Liver (tissue), 8 donors: ENCODE measurements at regions not wholly inside any gene's neighbourhood (a gene's known extent, or its start where the extent isn't known, plus 50 kb on each side); places are given as distances from the start of the nearest gene placed in this dataset.

Source experiments
- DNase-seq: peaks from one replicate; pipeline ENCODE4 v3.0.0-alpha.2; 2017; ENCODE audit warnings: low spot score
- H3K27ac ChIP-seq, 2 donors: one replicate each; pipeline ENCODE4 v1.7.0; 2013; ENCODE audit warnings: inconsistent platforms in 2 of 2, low read length in 2 of 2, control low read depth in 1 of 2, low read depth in 1 of 2, mild to moderate bottlenecking in 1 of 2
- H3K27me3 ChIP-seq, 4 donors: one replicate each; pipeline versions ENCODE4 v1.6.1 to v1.7.0; 2013; ENCODE audit warnings: low read length in 3 of 4, inconsistent platforms in 1 of 4, mild to moderate bottlenecking in 1 of 4, moderate library complexity in 1 of 4; ENCODE audit not compliant: control insufficient read depth in 4 of 4, insufficient read depth in 4 of 4
- H3K36me3 ChIP-seq, 4 donors: one replicate each; pipeline versions ENCODE4 v1.6.1 to v1.7.0; 2013; ENCODE audit warnings: low read length in 3 of 4, mild to moderate bottlenecking in 3 of 4, low read depth in 1 of 4, moderate library complexity in 1 of 4; ENCODE audit not compliant: control insufficient read depth in 4 of 4, insufficient read depth in 3 of 4
- H3K4me1 ChIP-seq, 4 donors: one replicate each; pipeline versions ENCODE4 v1.6.1 to v1.7.0; 2013; ENCODE audit warnings: low read length in 3 of 4, mild to moderate bottlenecking in 3 of 4, moderate library complexity in 1 of 4; ENCODE audit not compliant: control insufficient read depth in 4 of 4, insufficient read depth in 4 of 4
- H3K4me3 ChIP-seq, 3 donors: one replicate each; pipeline versions ENCODE4 v1.6.1 to v1.7.0; 2013; ENCODE audit warnings: low read length in 3 of 3, control low read depth in 1 of 3, low read depth in 1 of 3, mild to moderate bottlenecking in 1 of 3
- H3K9ac ChIP-seq, 2 donors: one replicate each; pipeline ENCODE4 v1.7.0; 2013; ENCODE audit warnings: low read length in 2 of 2, mild to moderate bottlenecking in 2 of 2, moderate library complexity in 2 of 2, control low read depth in 1 of 2, low read depth in 1 of 2
- H3K9me3 ChIP-seq, 4 donors: one replicate each; pipeline versions ENCODE4 v1.6.1 to v1.7.0; 2013; ENCODE audit warnings: low read length in 3 of 4; ENCODE audit not compliant: control insufficient read depth in 4 of 4
- EGR1 ChIP-seq, 2 donors: IDR thresholded peaks; 2 replicates each; pipeline ENCODE4 v1.6.1; 2016 to 2018; ENCODE audit warnings: antibody characterized with exemption in 2 of 2, low read depth in 2 of 2
- FOXA1 ChIP-seq: IDR thresholded peaks from 2 replicates; pipeline ENCODE4 v1.6.1; 2016; ENCODE audit warnings: antibody characterized with exemption
- FOXA2 ChIP-seq: IDR thresholded peaks from 2 replicates; pipeline ENCODE4 v1.6.1; 2016; ENCODE audit warnings: antibody characterized with exemption
- GABPA ChIP-seq, 2 donors: IDR thresholded peaks in 1 of 2; conservative IDR thresholded peaks in 1 of 2; 2 replicates each; pipeline ENCODE4 v1.6.1; 2016; ENCODE audit warnings: antibody characterized with exemption in 2 of 2, mild to moderate bottlenecking in 1 of 2, moderate library complexity in 1 of 2
- HNF4A ChIP-seq, 2 donors: conservative IDR thresholded peaks; 2 replicates each; pipeline ENCODE4 v1.6.1; 2016; ENCODE audit warnings: antibody characterized with exemption in 2 of 2, mild to moderate bottlenecking in 2 of 2
- HNF4G ChIP-seq: IDR thresholded peaks from 2 replicates; pipeline ENCODE4 v1.6.1; 2016; ENCODE audit warnings: antibody characterized with exemption
- JUND ChIP-seq, 2 donors: IDR thresholded peaks; 2 replicates each; pipeline ENCODE4 v1.6.1; 2016; ENCODE audit warnings: antibody characterized with exemption in 2 of 2
- NR2F2 ChIP-seq: IDR thresholded peaks from 2 replicates; pipeline ENCODE4 v1.6.1; 2016; ENCODE audit warnings: antibody characterized with exemption
- RAD21 ChIP-seq, 2 donors: IDR thresholded peaks; 2 replicates each; pipeline ENCODE4 v1.6.1; 2016; ENCODE audit warnings: antibody characterized with exemption in 2 of 2, mild to moderate bottlenecking in 2 of 2
- RXRA ChIP-seq, 2 donors: IDR thresholded peaks; 2 replicates each; pipeline ENCODE4 v1.6.1; 2017 to 2018; ENCODE audit warnings: antibody characterized with exemption in 2 of 2, mild to moderate bottlenecking in 1 of 2
- SP1 ChIP-seq: IDR thresholded peaks from 2 replicates; pipeline ENCODE4 v1.6.1; 2018; ENCODE audit warnings: antibody characterized with exemption, mild to moderate bottlenecking
- TAF1 ChIP-seq: conservative IDR thresholded peaks from 2 replicates; pipeline ENCODE4 v1.6.1; 2016; ENCODE audit warnings: antibody characterized with exemption, mild to moderate bottlenecking
- YY1 ChIP-seq: IDR thresholded peaks from 2 replicates; pipeline ENCODE4 v1.6.1; 2016; ENCODE audit warnings: antibody characterized with exemption, mild to moderate bottlenecking
- WGBS: extraction: QIAGEN DNeasy Blood & Tissue Kit; methylation state at CpG from one replicate; pipeline ENCODE4 v1.1.7; 2013; 5-methylcytosine and 5-hydroxymethylcytosine counted together
- TF ChIP-seq, protein P1 (sequence below): IDR thresholded peaks from 2 replicates; pipeline ENCODE4 v1.6.1; 2016; ENCODE audit warnings: antibody characterized with exemption
- TF ChIP-seq, protein P2 (sequence below): IDR thresholded peaks from 2 replicates; pipeline ENCODE4 v1.6.1; 2016; ENCODE audit warnings: antibody characterized with exemption
- TF ChIP-seq, protein P3 (sequence below): IDR thresholded peaks from 2 replicates; pipeline ENCODE4 v1.6.1; 2016; ENCODE audit warnings: antibody characterized with exemption
- TF ChIP-seq, protein P4 (sequence below): IDR thresholded peaks from 2 replicates; pipeline ENCODE4 v1.6.1; 2016; ENCODE audit warnings: antibody characterized with exemption, mild to moderate bottlenecking
- TF ChIP-seq, protein P5 (sequence below): fragments of 150-350 bp; IDR thresholded peaks from 2 replicates; pipeline ENCODE4 v1.5.1; 2017; ENCODE audit warnings: improper control_type of control experiment, low read depth, low read length; ENCODE audit not compliant: missing input control
- donor health status: healthy.
- donor health status: healthy.
- donor health status: healthy.
- donor health status: healthy.
- donor health status: healthy.

DNA sequence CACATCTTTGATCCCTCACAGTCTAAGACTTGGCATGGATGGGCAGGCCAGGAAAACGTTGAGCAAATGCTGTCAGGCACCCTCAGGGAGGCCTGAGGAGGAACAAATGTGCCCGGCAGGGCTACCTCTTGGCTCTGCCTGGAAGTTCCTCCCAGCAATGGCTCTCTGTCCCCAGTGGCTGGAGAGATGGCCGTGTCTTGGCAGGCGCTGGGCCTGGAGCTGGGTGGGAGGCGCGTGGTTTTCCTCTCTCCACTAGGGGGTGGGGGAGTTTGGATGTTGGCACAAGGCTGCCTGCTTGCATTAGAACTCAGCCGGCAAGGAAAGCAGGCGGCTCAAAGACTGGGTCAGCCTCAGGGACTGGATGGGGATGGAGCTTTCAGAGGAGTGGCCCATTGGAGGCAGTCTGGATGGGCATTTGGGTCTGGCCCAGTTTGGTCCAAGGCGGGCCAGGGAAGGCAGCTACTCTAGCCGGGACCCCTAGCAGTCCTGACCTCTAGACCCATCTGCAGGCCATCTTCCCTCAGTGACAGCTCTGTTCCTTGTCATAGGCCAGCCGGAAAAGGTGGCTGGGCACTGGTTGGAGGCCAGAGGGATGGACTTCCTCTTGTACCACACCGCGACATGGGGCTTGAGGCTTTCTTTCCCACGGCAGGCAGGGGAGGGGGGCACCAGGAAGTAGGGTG lies 68.2 kb upstream of the STC2 start:
- H3K4me3 ChIP-seq: no peak overlapping the region
- no peaks in the 10 kb centered on the region for H3K4me1 ChIP-seq
- TF ChIP-seq NR2F2: no peak
- TF ChIP-seq YY1: no peak
- TF ChIP-seq, protein P1, sequence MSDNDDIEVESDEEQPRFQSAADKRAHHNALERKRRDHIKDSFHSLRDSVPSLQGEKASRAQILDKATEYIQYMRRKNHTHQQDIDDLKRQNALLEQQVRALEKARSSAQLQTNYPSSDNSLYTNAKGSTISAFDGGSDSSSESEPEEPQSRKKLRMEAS: no peak
- H3K36me3 ChIP-seq: no peaks in the 10 kb centered on the region
- DNase-seq: no peak
- peaks cover 0 to 11% (median 2%) of the 10 kb centered on the region in 4 donors for H3K9me3 ChIP-seq
- no peaks in the 10 kb centered on the region for H3K27me3 ChIP-seq
- no peak overlapping the region for H3K27ac ChIP-seq
- WGBS: 75% methylated on average over 14 of the region's 14 CpGs
- H3K9ac ChIP-seq: no peak overlapping the region

DNA sequence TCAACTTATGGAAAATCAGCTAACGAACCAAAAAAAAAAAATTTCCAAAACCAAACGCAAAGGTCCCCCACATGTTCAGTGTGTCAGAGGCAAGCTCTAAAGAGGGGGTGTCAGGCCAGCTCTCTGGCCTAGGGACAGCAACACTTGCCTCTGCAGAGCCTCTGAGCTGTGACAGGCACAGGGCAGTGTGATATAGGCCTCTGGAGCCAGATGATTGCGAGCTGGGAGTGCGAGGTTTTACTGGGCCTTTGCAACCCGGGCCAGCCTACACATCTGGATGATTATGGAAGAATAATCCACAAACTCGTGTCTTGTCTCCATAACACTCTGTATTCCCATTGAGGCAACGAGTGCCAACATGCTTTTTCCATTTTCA lies 67.7 kb upstream of the STC2 start:
- Histone ChIP-seq H3K9me3 (peaks cover 0 to 11% (median 2%) of the 10 kb centered on the region in 4 donors), H3K27ac (no peak overlapping the region), H3K9ac (no peak overlapping the region), H3K36me3 (no peaks in the 10 kb centered on the region), H3K27me3 (no peaks in the 10 kb centered on the region), H3K4me1 (no peaks in the 10 kb centered on the region), H3K4me3 (no peak overlapping the region)
- 76% methylated on average over 7 of the region's 7 CpGs for WGBS
- TF ChIP-seq NR2F2 (no peak), RXRA (IDR thresholded peaks at IDR 0.05) (no peak), EGR1 (IDR thresholded peaks at IDR 0.05; ENCODE audit: low read depth in 2 of 2) (no peak), RAD21 (IDR thresholded peaks at IDR 0.05) (no peak), FOXA1 (no peak), JUND (IDR thresholded peaks at IDR 0.05) (no peak), YY1 (no peak), FOXA2 (no peak), HNF4G (no peak), TAF1 (no peak), GABPA (IDR thresholded peaks at IDR 0.05 in 1 of 2, conservative IDR thresholded peaks at IDR 0.05 in 1 of 2) (no peak), SP1 (no peak), HNF4A (conservative IDR thresholded peaks at IDR 0.05) (no peak)
- TF ChIP-seq, protein P2, sequence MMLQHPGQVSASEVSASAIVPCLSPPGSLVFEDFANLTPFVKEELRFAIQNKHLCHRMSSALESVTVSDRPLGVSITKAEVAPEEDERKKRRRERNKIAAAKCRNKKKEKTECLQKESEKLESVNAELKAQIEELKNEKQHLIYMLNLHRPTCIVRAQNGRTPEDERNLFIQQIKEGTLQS: no peak
- TF ChIP-seq, protein P1: no peak
- TF ChIP-seq, protein P3, sequence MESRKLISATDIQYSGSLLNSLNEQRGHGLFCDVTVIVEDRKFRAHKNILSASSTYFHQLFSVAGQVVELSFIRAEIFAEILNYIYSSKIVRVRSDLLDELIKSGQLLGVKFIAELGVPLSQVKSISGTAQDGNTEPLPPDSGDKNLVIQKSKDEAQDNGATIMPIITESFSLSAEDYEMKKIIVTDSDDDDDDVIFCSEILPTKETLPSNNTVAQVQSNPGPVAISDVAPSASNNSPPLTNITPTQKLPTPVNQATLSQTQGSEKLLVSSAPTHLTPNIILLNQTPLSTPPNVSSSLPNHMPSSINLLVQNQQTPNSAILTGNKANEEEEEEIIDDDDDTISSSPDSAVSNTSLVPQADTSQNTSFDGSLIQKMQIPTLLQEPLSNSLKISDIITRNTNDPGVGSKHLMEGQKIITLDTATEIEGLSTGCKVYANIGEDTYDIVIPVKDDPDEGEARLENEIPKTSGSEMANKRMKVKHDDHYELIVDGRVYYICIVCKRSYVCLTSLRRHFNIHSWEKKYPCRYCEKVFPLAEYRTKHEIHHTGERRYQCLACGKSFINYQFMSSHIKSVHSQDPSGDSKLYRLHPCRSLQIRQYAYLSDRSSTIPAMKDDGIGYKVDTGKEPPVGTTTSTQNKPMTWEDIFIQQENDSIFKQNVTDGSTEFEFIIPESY: no peak
- TF ChIP-seq, protein P4, sequence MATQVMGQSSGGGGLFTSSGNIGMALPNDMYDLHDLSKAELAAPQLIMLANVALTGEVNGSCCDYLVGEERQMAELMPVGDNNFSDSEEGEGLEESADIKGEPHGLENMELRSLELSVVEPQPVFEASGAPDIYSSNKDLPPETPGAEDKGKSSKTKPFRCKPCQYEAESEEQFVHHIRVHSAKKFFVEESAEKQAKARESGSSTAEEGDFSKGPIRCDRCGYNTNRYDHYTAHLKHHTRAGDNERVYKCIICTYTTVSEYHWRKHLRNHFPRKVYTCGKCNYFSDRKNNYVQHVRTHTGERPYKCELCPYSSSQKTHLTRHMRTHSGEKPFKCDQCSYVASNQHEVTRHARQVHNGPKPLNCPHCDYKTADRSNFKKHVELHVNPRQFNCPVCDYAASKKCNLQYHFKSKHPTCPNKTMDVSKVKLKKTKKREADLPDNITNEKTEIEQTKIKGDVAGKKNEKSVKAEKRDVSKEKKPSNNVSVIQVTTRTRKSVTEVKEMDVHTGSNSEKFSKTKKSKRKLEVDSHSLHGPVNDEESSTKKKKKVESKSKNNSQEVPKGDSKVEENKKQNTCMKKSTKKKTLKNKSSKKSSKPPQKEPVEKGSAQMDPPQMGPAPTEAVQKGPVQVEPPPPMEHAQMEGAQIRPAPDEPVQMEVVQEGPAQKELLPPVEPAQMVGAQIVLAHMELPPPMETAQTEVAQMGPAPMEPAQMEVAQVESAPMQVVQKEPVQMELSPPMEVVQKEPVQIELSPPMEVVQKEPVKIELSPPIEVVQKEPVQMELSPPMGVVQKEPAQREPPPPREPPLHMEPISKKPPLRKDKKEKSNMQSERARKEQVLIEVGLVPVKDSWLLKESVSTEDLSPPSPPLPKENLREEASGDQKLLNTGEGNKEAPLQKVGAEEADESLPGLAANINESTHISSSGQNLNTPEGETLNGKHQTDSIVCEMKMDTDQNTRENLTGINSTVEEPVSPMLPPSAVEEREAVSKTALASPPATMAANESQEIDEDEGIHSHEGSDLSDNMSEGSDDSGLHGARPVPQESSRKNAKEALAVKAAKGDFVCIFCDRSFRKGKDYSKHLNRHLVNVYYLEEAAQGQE: no peak
- TF ChIP-seq, protein P5, sequence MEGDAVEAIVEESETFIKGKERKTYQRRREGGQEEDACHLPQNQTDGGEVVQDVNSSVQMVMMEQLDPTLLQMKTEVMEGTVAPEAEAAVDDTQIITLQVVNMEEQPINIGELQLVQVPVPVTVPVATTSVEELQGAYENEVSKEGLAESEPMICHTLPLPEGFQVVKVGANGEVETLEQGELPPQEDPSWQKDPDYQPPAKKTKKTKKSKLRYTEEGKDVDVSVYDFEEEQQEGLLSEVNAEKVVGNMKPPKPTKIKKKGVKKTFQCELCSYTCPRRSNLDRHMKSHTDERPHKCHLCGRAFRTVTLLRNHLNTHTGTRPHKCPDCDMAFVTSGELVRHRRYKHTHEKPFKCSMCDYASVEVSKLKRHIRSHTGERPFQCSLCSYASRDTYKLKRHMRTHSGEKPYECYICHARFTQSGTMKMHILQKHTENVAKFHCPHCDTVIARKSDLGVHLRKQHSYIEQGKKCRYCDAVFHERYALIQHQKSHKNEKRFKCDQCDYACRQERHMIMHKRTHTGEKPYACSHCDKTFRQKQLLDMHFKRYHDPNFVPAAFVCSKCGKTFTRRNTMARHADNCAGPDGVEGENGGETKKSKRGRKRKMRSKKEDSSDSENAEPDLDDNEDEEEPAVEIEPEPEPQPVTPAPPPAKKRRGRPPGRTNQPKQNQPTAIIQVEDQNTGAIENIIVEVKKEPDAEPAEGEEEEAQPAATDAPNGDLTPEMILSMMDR: no peak
- DNase-seq: no peak
